Tibial nerve (tissue), 4 donors: ENCODE measurements at regions not wholly inside any gene's neighbourhood (a gene's known extent, or its start where the extent isn't known, plus 50 kb on each side); places are given as distances from the start of the nearest gene placed in this dataset.

Source experiments
- DNase-seq, 2 donors: peaks; one replicate each; pipeline ENCODE4 v3.0.0-alpha.2; 2019; ENCODE audit warnings: low spot score in 2 of 2
- H3K27ac ChIP-seq, 4 donors: fragments of 200-600 bp; sonication (generic) in 3 of 4; one replicate each; pipeline ENCODE4 v1.5.1; 2017 to 2019; ENCODE audit warnings: mild to moderate bottlenecking in 1 of 4
- H3K27me3 ChIP-seq, 2 donors: fragments of 200-600 bp; sonication (generic) in 1 of 2; one replicate each; pipeline versions ENCODE4 v1.5.1 to v1.6.0; 2017 to 2019
- H3K36me3 ChIP-seq, 3 donors: fragments of 200-600 bp; sonication (generic); one replicate each; pipeline ENCODE4 v1.5.1; 2018 to 2019
- H3K4me1 ChIP-seq, 4 donors: fragments of 200-600 bp; sonication (generic) in 3 of 4; one replicate each; pipeline ENCODE4 v1.5.1; 2017 to 2019
- H3K4me3 ChIP-seq, 4 donors: fragments of 200-600 bp; sonication (generic) in 3 of 4; one replicate each; pipeline ENCODE4 v1.5.1; 2017 to 2019; ENCODE audit warnings: mild to moderate bottlenecking in 1 of 4, moderate library complexity in 1 of 4
- H3K9me3 ChIP-seq, 4 donors: fragments of 200-600 bp; sonication (generic) in 3 of 4; one replicate each; pipeline ENCODE4 v1.5.1; 2017 to 2019
- CTCF ChIP-seq, 5 experiments: fragments of 200-600 bp in 3 of 5; fragments of 450-650 bp in 2 of 5; sonication (generic) in 3 of 5; IDR thresholded peaks; one replicate each; pipeline ENCODE4 v1.5.1; 2016 to 2019; ENCODE audit warnings: antibody characterized with exemption in 5 of 5, mild to moderate bottlenecking in 3 of 5, moderate library complexity in 2 of 5
- EP300 ChIP-seq, 2 donors: sonication (generic); formaldehyde crosslinking; IDR thresholded peaks; one replicate each; pipeline ENCODE4 v1.6.1; 2017; ENCODE audit warnings: antibody characterized with exemption in 2 of 2, mild to moderate bottlenecking in 1 of 2
- POLR2A ChIP-seq, 2 donors: fragments of 450-650 bp; IDR thresholded peaks; one replicate each; pipeline ENCODE4 v1.6.1; 2017; ENCODE audit warnings: antibody characterized with exemption in 2 of 2, mild to moderate bottlenecking in 2 of 2, moderate library complexity in 2 of 2
- WGBS, 2 donors: methylation state at CpG; one replicate each; pipeline ENCODE4 v1.1.5; 2018; 5-methylcytosine and 5-hydroxymethylcytosine counted together

GRCh38 chr5:166088389-166089039 is 2202.9 kb upstream of the WWC1 start:
- H3K4me3 ChIP-seq, result no peak overlapping the region
- H3K4me1 ChIP-seq, result no peaks in the 10 kb centered on the region
- no peaks in the 10 kb centered on the region for H3K36me3 ChIP-seq
- H3K27me3 ChIP-seq, result no peaks in the 10 kb centered on the region
- H3K27ac ChIP-seq, result no peak overlapping the region
- TF ChIP-seq CTCF (IDR thresholded peaks at IDR 0.05) (no peak), EP300 (IDR thresholded peaks at IDR 0.05) (no peak), POLR2A (IDR thresholded peaks at IDR 0.05) (no peak)
- peaks cover 0 to 6% (median 0%) of the 10 kb centered on the region in 4 donors for H3K9me3 ChIP-seq
- no peak for DNase-seq
- 27 to 37% methylated on average over 3 of the region's 3 CpGs for WGBS, 2 donors

- no peak overlapping the region for H3K4me3 ChIP-seq
- H3K36me3 ChIP-seq, result no peaks in the 10 kb centered on the region
- H3K27me3 ChIP-seq, result no peaks in the 10 kb centered on the region
- no peak overlapping the region for H3K27ac ChIP-seq
- TF ChIP-seq EP300 (IDR thresholded peaks at IDR 0.05), result no peak
- no peak for TF ChIP-seq CTCF (IDR thresholded peaks at IDR 0.05)
- no peak for TF ChIP-seq POLR2A (IDR thresholded peaks at IDR 0.05)
- 89 to 90% methylated on average over 1 of the region's 1 CpG for WGBS, 2 donors
- DNase-seq, result no peak
- H3K4me1 ChIP-seq, result no peaks in the 10 kb centered on the region
- peaks cover 0 to 6% (median 0%) of the 10 kb centered on the region in 4 donors for H3K9me3 ChIP-seq
Observed at GRCh38 chr5:166091931-166092330, 2199.5 kb upstream of the WWC1 start.

- Histone ChIP-seq H3K4me1 (no peaks in the 10 kb centered on the region), H3K27me3 (no peaks in the 10 kb centered on the region), H3K36me3 (no peaks in the 10 kb centered on the region), H3K27ac (no peak overlapping the region), H3K4me3 (no peak overlapping the region), H3K9me3 (peaks cover 0 to 6% (median 0%) of the 10 kb centered on the region in 4 donors)
- WGBS, 2 donors, result 84 to 86% methylated on average over 4 of the region's 4 CpGs
- no peak for DNase-seq
- no peak for TF ChIP-seq EP300 (IDR thresholded peaks at IDR 0.05)
- TF ChIP-seq CTCF (IDR thresholded peaks at IDR 0.05), result no peak
- TF ChIP-seq POLR2A (IDR thresholded peaks at IDR 0.05), result no peak
Observed at GRCh38 chr5:166093312-166093711, 2198.1 kb upstream of the WWC1 start.

- Histone ChIP-seq H3K27me3 (no peaks in the 10 kb centered on the region), H3K4me1 (no peaks in the 10 kb centered on the region), H3K9me3 (peaks cover 0 to 10% (median 0%) of the 10 kb centered on the region in 4 donors), H3K27ac (no peak overlapping the region), H3K36me3 (no peaks in the 10 kb centered on the region), H3K4me3 (no peak overlapping the region)
- no peak for TF ChIP-seq POLR2A (IDR thresholded peaks at IDR 0.05)
- TF ChIP-seq EP300 (IDR thresholded peaks at IDR 0.05), result no peak
- no peak for TF ChIP-seq CTCF (IDR thresholded peaks at IDR 0.05)
- WGBS, 2 donors, result 91 to 92% methylated on average over 10 of the region's 10 CpGs
- no peak for DNase-seq
Observed at GRCh38 chr5:166102947-166103346, 2188.5 kb upstream of the WWC1 start.

GRCh38 chr5:166111021-166111420 is 2180.4 kb upstream of the WWC1 start:
- 70 to 80% methylated on average over 3 of the region's 3 CpGs for WGBS, 2 donors
- no peak for DNase-seq
- H3K4me3 ChIP-seq, result no peak overlapping the region
- no peaks in the 10 kb centered on the region for H3K9me3 ChIP-seq
- no peak overlapping the region for H3K27ac ChIP-seq
- H3K36me3 ChIP-seq, result no peaks in the 10 kb centered on the region
- no peak for TF ChIP-seq EP300 (IDR thresholded peaks at IDR 0.05)
- no peak for TF ChIP-seq POLR2A (IDR thresholded peaks at IDR 0.05)
- no peak for TF ChIP-seq CTCF (IDR thresholded peaks at IDR 0.05)
- H3K4me1 ChIP-seq, result no peaks in the 10 kb centered on the region
- no peaks in the 10 kb centered on the region for H3K27me3 ChIP-seq
